ENCODE measurements at regions not wholly inside any gene's neighbourhood (a gene's known extent, or its start where the extent isn't known, plus 50 kb on each side); places are given as distances from the start of the nearest gene placed in this dataset.

DNA sequence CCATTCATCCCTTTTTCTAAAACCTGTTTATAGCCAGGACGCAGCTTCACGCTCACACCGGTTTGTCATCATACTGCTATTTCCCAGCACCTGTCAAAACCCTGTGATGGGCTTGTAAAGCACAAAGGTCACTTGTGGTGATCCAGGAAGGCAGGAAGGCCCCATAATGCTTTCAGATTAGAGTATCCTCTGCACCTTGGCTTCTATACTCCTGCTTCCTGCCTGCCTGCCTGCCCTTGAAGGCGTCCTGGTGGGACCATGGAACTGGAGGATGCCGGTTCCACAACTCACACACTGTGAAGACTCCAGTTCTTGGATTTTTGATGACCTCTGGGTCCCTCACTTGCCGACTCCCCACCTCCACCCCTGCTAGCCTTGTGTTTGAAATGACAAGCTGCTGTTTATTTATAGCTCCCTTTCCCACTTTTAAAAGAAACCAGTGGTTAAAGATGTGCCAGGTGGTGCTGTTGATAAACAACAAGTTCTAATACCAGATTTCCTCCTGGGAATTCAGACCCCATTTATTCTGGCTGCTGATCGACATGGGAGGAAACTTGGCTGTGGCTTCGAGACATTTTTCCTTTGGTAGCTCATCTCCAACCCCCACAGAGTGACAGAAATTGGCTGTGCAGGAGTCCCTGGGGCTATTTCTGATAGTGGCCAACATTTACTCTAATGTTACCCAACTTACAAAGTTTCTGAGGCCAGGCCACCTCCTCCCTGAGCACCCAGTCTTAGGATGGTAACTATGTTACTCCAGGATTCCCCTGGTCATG, 211.5 kb downstream of the KDR start:
- TF ChIP-seq, protein P1, sequence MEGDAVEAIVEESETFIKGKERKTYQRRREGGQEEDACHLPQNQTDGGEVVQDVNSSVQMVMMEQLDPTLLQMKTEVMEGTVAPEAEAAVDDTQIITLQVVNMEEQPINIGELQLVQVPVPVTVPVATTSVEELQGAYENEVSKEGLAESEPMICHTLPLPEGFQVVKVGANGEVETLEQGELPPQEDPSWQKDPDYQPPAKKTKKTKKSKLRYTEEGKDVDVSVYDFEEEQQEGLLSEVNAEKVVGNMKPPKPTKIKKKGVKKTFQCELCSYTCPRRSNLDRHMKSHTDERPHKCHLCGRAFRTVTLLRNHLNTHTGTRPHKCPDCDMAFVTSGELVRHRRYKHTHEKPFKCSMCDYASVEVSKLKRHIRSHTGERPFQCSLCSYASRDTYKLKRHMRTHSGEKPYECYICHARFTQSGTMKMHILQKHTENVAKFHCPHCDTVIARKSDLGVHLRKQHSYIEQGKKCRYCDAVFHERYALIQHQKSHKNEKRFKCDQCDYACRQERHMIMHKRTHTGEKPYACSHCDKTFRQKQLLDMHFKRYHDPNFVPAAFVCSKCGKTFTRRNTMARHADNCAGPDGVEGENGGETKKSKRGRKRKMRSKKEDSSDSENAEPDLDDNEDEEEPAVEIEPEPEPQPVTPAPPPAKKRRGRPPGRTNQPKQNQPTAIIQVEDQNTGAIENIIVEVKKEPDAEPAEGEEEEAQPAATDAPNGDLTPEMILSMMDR (conservative IDR thresholded peaks at IDR 0.05), result no peak
- TF ChIP-seq EZH2 (IDR thresholded peaks at IDR 0.05; ENCODE audit: low read depth), result no peak

Data from PC-9 (cell line).